ENCODE measurements at regions not wholly inside any gene's neighbourhood (a gene's known extent, or its start where the extent isn't known, plus 50 kb on each side); places are given as distances from the start of the nearest gene placed in this dataset.

DNA sequence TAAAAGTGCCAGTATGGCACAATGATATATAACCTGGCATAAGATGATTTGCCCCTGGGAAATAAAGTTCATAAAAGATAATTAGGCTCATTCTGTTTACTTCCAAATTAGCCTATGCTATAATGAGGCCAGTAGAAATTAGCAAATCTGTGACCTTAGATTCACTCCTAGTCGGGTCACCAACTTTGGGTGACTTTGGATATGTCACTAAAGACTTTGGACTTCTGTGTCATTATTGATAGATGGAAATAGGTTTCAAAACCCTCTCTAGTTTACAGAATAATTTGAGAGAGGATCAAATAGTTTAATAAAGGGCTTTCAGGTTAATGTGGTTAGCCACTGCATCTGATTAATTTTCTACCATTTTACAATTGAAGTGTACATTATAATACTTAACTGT is 1869.3 kb upstream of the FLRT2 start:
- TF ChIP-seq POLR2A (IDR thresholded peaks at IDR 0.05; ENCODE audit: extremely low read depth, insufficient read length) (no peak), MYC (IDR thresholded peaks at IDR 0.05; ENCODE audit: low read depth, low read length) (no peak)
- TF ChIP-seq, protein P1, sequence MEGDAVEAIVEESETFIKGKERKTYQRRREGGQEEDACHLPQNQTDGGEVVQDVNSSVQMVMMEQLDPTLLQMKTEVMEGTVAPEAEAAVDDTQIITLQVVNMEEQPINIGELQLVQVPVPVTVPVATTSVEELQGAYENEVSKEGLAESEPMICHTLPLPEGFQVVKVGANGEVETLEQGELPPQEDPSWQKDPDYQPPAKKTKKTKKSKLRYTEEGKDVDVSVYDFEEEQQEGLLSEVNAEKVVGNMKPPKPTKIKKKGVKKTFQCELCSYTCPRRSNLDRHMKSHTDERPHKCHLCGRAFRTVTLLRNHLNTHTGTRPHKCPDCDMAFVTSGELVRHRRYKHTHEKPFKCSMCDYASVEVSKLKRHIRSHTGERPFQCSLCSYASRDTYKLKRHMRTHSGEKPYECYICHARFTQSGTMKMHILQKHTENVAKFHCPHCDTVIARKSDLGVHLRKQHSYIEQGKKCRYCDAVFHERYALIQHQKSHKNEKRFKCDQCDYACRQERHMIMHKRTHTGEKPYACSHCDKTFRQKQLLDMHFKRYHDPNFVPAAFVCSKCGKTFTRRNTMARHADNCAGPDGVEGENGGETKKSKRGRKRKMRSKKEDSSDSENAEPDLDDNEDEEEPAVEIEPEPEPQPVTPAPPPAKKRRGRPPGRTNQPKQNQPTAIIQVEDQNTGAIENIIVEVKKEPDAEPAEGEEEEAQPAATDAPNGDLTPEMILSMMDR (IDR thresholded peaks at IDR 0.05; ENCODE audit: low read depth, low read length): no peak
- TF ChIP-seq, protein P2, sequence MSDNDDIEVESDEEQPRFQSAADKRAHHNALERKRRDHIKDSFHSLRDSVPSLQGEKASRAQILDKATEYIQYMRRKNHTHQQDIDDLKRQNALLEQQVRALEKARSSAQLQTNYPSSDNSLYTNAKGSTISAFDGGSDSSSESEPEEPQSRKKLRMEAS (IDR thresholded peaks at IDR 0.05; ENCODE audit: low read depth, low read length): no peak

Measured in NB4 (cell line).